ENCODE measurements at regions not wholly inside any gene's neighbourhood (a gene's known extent, or its start where the extent isn't known, plus 50 kb on each side); places are given as distances from the start of the nearest gene placed in this dataset.

DNA sequence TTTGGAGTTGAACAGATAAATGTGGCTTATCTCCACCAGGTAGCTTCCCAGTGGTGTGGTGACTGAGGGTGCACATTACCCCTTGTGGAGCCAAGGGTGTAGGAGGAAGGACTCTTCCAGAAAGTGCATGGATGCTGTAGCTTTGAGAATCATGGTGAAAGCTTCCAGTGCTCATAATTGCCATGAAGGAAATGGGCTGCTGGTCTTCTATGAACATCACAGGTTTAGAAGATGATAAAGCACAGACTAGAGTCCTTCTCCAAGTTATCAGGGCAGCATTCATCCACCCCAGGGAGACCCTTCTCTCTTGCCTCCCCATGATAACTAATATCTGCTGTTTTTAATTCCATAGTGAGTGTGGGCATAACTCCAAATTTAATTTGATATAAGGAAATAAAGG, 93.4 kb upstream of the CHD1 start:
- TF ChIP-seq, protein P1, sequence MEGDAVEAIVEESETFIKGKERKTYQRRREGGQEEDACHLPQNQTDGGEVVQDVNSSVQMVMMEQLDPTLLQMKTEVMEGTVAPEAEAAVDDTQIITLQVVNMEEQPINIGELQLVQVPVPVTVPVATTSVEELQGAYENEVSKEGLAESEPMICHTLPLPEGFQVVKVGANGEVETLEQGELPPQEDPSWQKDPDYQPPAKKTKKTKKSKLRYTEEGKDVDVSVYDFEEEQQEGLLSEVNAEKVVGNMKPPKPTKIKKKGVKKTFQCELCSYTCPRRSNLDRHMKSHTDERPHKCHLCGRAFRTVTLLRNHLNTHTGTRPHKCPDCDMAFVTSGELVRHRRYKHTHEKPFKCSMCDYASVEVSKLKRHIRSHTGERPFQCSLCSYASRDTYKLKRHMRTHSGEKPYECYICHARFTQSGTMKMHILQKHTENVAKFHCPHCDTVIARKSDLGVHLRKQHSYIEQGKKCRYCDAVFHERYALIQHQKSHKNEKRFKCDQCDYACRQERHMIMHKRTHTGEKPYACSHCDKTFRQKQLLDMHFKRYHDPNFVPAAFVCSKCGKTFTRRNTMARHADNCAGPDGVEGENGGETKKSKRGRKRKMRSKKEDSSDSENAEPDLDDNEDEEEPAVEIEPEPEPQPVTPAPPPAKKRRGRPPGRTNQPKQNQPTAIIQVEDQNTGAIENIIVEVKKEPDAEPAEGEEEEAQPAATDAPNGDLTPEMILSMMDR (conservative IDR thresholded peaks at IDR 0.05): no peak
- no peak for TF ChIP-seq ZFX (IDR thresholded peaks at IDR 0.05)

All from C4-2B (cell line).